Loucy (cell line): ENCODE measurements at regions not wholly inside any gene's neighbourhood (a gene's known extent, or its start where the extent isn't known, plus 50 kb on each side); places are given as distances from the start of the nearest gene placed in this dataset.

Experiments
- H2AFZ ChIP-seq: fragments of 200-600 bp; sonication (generic); 2 replicates; pipeline ENCODE4 v1.6.0; 2016; ENCODE audit warnings: antibody characterized with exemption, mild to moderate bottlenecking, low read length, moderate library complexity
- H3F3A ChIP-seq: fragments of 200-600 bp; 2 replicates; pipeline ENCODE4 v1.6.0; 2016; ENCODE audit warnings: antibody characterized with exemption, low read depth, mild to moderate bottlenecking
- H3K27me3 ChIP-seq: fragments of 200-600 bp; sonication (generic); 2 replicates; pipeline ENCODE4 v1.6.1; 2014; ENCODE audit warnings: low read length, mild to moderate bottlenecking; ENCODE audit not compliant: insufficient read depth, poor library complexity, severe bottlenecking
- H3K36me3 ChIP-seq: fragments of 200-600 bp; sonication (generic); 2 replicates; pipeline ENCODE4 v1.6.1; 2016; ENCODE audit warnings: low read length; ENCODE audit not compliant: insufficient read depth
- H3K4me1 ChIP-seq: fragments of 200-600 bp; sonication (generic); 2 replicates; pipeline ENCODE4 v1.5.1; 2014; ENCODE audit warnings: low read length, mild to moderate bottlenecking; ENCODE audit not compliant: insufficient read depth, poor library complexity, severe bottlenecking
- H3K4me2 ChIP-seq: fragments of 200-600 bp; sonication (generic); 2 replicates; pipeline ENCODE4 v1.6.0; 2014; ENCODE audit warnings: antibody characterized with exemption, low read length, low read depth, mild to moderate bottlenecking; ENCODE audit not compliant: poor library complexity, severe bottlenecking
- H3K4me3 ChIP-seq: fragments of 200-600 bp; sonication (generic); 2 replicates; pipeline ENCODE4 v1.5.1; 2014; ENCODE audit warnings: low read length, mild to moderate bottlenecking, mixed read lengths; ENCODE audit not compliant: poor library complexity, severe bottlenecking
- H3K79me2 ChIP-seq: fragments of 200-600 bp; sonication (generic); 2 replicates; pipeline ENCODE4 v1.6.1; 2014; ENCODE audit warnings: low read length; ENCODE audit not compliant: insufficient read depth
- H3K9ac ChIP-seq: fragments of 200-600 bp; sonication (generic); 2 replicates; pipeline ENCODE4 v1.6.0; 2014; ENCODE audit warnings: mild to moderate bottlenecking, low read depth, low read length, moderate library complexity; ENCODE audit not compliant: poor library complexity, severe bottlenecking
- H3K9me2 ChIP-seq: fragments of 200-600 bp; sonication (generic); replicated peaks from 2 replicates; pipeline ENCODE4 v1.6.1; 2016; ENCODE audit warnings: low read depth, low read length, mixed read lengths
- H3K9me3 ChIP-seq: fragments of 200-600 bp; sonication (generic); 2 replicates; pipeline ENCODE4 v1.6.1; 2014; ENCODE audit warnings: mild to moderate bottlenecking, antibody characterized with exemption, low read length, low read depth; ENCODE audit not compliant: insufficient read depth
- H4K20me1 ChIP-seq: fragments of 200-600 bp; sonication (generic); 2 replicates; pipeline ENCODE4 v1.6.0; 2014; ENCODE audit warnings: antibody characterized with exemption, low read length, mild to moderate bottlenecking; ENCODE audit not compliant: insufficient read depth, poor library complexity, severe bottlenecking
- CTCF ChIP-seq: fragments of 200-600 bp; sonication (generic); conservative IDR thresholded peaks from 2 replicates; pipeline ENCODE4 v1.5.1; 2014; ENCODE audit warnings: mild to moderate bottlenecking, antibody characterized with exemption, low read length
- EZH2phosphoT487 ChIP-seq: fragments of 200-600 bp; IDR thresholded peaks from 2 replicates; pipeline ENCODE4 v1.6.1; 2018; ENCODE audit warnings: antibody characterized with exemption, mild to moderate bottlenecking, moderate library complexity, borderline replicate concordance

GRCh38 chr10:80772596-80772995 lies 234.9 kb downstream of the SH2D4B start:
- Histone ChIP-seq H3K4me1 (peaks cover 5% of the 10 kb centered on the region), H3K9me3 (no peaks in the 10 kb centered on the region), H3K36me3 (no peaks in the 10 kb centered on the region), H4K20me1 (no peaks in the 10 kb centered on the region), H3K27me3 (no peaks in the 10 kb centered on the region), H3K79me2 (no peaks in the 10 kb centered on the region), H3K9me2 (no peaks in the 10 kb centered on the region), H3K9ac (no peak overlapping the region), H3K4me2 (no peak overlapping the region), H3K4me3 (no peak overlapping the region), H3F3A (no peaks in the 10 kb centered on the region), H2AFZ (no peak overlapping the region)
- TF ChIP-seq EZH2phosphoT487: no peak

GRCh38 chr10:80784695-80785094 lies 247.0 kb downstream of the SH2D4B start:
- Histone ChIP-seq H3K9me3 (no peaks in the 10 kb centered on the region), H3K4me2 (no peak overlapping the region), H3K4me3 (no peak overlapping the region), H3F3A (no peaks in the 10 kb centered on the region), H3K79me2 (no peaks in the 10 kb centered on the region), H2AFZ (no peak overlapping the region), H3K36me3 (no peaks in the 10 kb centered on the region), H3K9me2 (no peaks in the 10 kb centered on the region), H3K4me1 (no peaks in the 10 kb centered on the region), H3K27me3 (no peaks in the 10 kb centered on the region), H4K20me1 (no peaks in the 10 kb centered on the region), H3K9ac (no peak overlapping the region)
- TF ChIP-seq CTCF (no peak), EZH2phosphoT487 (no peak)

GRCh38 chr10:80786322-80786721 lies 248.6 kb downstream of the SH2D4B start:
- H3K79me2 ChIP-seq: no peaks in the 10 kb centered on the region
- no peaks in the 10 kb centered on the region for H3K9me3 ChIP-seq
- H2AFZ ChIP-seq: no peak overlapping the region
- H4K20me1 ChIP-seq: no peaks in the 10 kb centered on the region
- no peak for TF ChIP-seq EZH2phosphoT487
- no peak for TF ChIP-seq CTCF
- H3K27me3 ChIP-seq: no peaks in the 10 kb centered on the region
- no peak overlapping the region for H3K4me3 ChIP-seq
- H3K4me2 ChIP-seq: no peak overlapping the region
- H3K4me1 ChIP-seq: no peaks in the 10 kb centered on the region
- H3K9ac ChIP-seq: no peak overlapping the region
- no peaks in the 10 kb centered on the region for H3K9me2 ChIP-seq
- H3F3A ChIP-seq: no peaks in the 10 kb centered on the region
- no peaks in the 10 kb centered on the region for H3K36me3 ChIP-seq

GRCh38 chr10:80787952-80788351 lies 250.2 kb downstream of the SH2D4B start:
- H3F3A ChIP-seq: no peaks in the 10 kb centered on the region
- H3K4me3 ChIP-seq: no peak overlapping the region
- H3K4me1 ChIP-seq: no peaks in the 10 kb centered on the region
- no peak overlapping the region; the same call in 1 of the 2 replicates for H2AFZ ChIP-seq
- H3K79me2 ChIP-seq: no peaks in the 10 kb centered on the region
- H4K20me1 ChIP-seq: no peaks in the 10 kb centered on the region
- no peaks in the 10 kb centered on the region for H3K9me3 ChIP-seq
- H3K36me3 ChIP-seq: no peaks in the 10 kb centered on the region
- H3K4me2 ChIP-seq: no peak overlapping the region
- no peaks in the 10 kb centered on the region for H3K27me3 ChIP-seq
- no peak overlapping the region for H3K9ac ChIP-seq
- no peaks in the 10 kb centered on the region for H3K9me2 ChIP-seq
- TF ChIP-seq EZH2phosphoT487 (no peak), CTCF (no peak)
